CD14-positive monocyte (primary cell): ENCODE measurements at regions not wholly inside any gene's neighbourhood (a gene's known extent, or its start where the extent isn't known, plus 50 kb on each side); places are given as distances from the start of the nearest gene placed in this dataset.

Source experiments
- DNase-seq, 3 donors: peaks; one replicate each; pipeline ENCODE4 v3.0.0-alpha.2; 2011 to 2022
- H2AFZ ChIP-seq: 2 replicates; pipeline ENCODE4 v1.6.0; 2012; ENCODE audit warnings: mild to moderate bottlenecking, low read depth, low read length, inconsistent platforms; ENCODE audit not compliant: insufficient read depth, poor library complexity, severe bottlenecking
- H3K27ac ChIP-seq, 2 donors: 1 replicate in 1 of 2; 2 replicates in 1 of 2; pipeline ENCODE4 v1.5.1; 2012 to 2013; ENCODE audit warnings: low read length in 2 of 2, control low read depth in 1 of 2, inconsistent platforms in 1 of 2, low read depth in 1 of 2, mild to moderate bottlenecking in 1 of 2
- H3K27me3 ChIP-seq, 2 donors: one replicate each; pipeline versions ENCODE4 v1.6.0 to v1.6.1; 2011 to 2013; ENCODE audit warnings: low read length in 2 of 2; ENCODE audit not compliant: control insufficient read depth in 2 of 2, insufficient read depth in 2 of 2
- H3K36me3 ChIP-seq, 2 donors: replicated peaks in 1 of 2; 1 replicate in 1 of 2; 2 replicates in 1 of 2; pipeline versions ENCODE4 v1.5.1 to v1.6.1; 2012 to 2013; ENCODE audit warnings: low read length in 2 of 2, control low read depth in 1 of 2, inconsistent platforms in 1 of 2, mild to moderate bottlenecking in 1 of 2; ENCODE audit not compliant: insufficient read depth in 2 of 2, control insufficient read depth in 1 of 2
- H3K4me1 ChIP-seq, 2 donors: 1 replicate in 1 of 2; 2 replicates in 1 of 2; pipeline versions ENCODE4 v1.5.1 to v1.6.1; 2012 to 2013; ENCODE audit warnings: low read length in 2 of 2, control low read depth in 1 of 2, inconsistent platforms in 1 of 2, mild to moderate bottlenecking in 1 of 2, moderate library complexity in 1 of 2; ENCODE audit not compliant: insufficient read depth in 2 of 2, control insufficient read depth in 1 of 2
- H3K4me2 ChIP-seq: replicated peaks from 2 replicates; pipeline ENCODE3; 2012; ENCODE audit warnings: low read length, moderate library complexity, mild to moderate bottlenecking; ENCODE audit not compliant: poor library complexity, severe bottlenecking; ENCODE audit errors: extremely low read depth
- H3K4me3 ChIP-seq, 3 experiments: fragments of 200-600 bp in 1 of 3; sonication (generic) in 1 of 3; replicated peaks in 1 of 3; 1 replicate in 2 of 3; 2 replicates in 1 of 3; pipeline ENCODE4 v1.5.1; 2011 to 2013; ENCODE audit warnings: low read length in 3 of 3, mild to moderate bottlenecking in 3 of 3, control low read depth in 2 of 3, low read depth in 2 of 3, inconsistent platforms in 1 of 3, moderate library complexity in 1 of 3
- H3K79me2 ChIP-seq: 2 replicates; pipeline ENCODE4 v1.6.0; 2012; ENCODE audit warnings: mild to moderate bottlenecking, control low read depth, inconsistent platforms, low read length, moderate library complexity; ENCODE audit not compliant: insufficient read depth
- H3K9ac ChIP-seq: 2 replicates; pipeline ENCODE4 v1.6.0; 2017; ENCODE audit warnings: low read length, mild to moderate bottlenecking; ENCODE audit not compliant: insufficient read depth, poor library complexity, severe bottlenecking
- H3K9me3 ChIP-seq, 2 donors: replicated peaks in 1 of 2; 1 replicate in 1 of 2; 2 replicates in 1 of 2; pipeline versions ENCODE4 v1.5.1 to v1.6.1; 2012 to 2013; ENCODE audit warnings: low read length in 2 of 2, control low read depth in 1 of 2; ENCODE audit not compliant: control insufficient read depth in 1 of 2, insufficient read depth in 1 of 2
- H4K20me1 ChIP-seq: 2 replicates; pipeline ENCODE4 v1.6.0; 2012; ENCODE audit warnings: mild to moderate bottlenecking, low read length, control low read depth, moderate library complexity; ENCODE audit not compliant: insufficient read depth
- H3K27ac Mint-ChIP-seq, 7 donors: one replicate each; pipeline ENCODE4 v1.8.0; 2020; ENCODE audit warnings: mild to moderate bottlenecking in 7 of 7, mixed read lengths in 7 of 7, moderate library complexity in 6 of 7, inconsistent platforms in 2 of 7
- H3K27me3 Mint-ChIP-seq, 3 donors: one replicate each; pipeline ENCODE4 v1.8.0; 2021 to 2022; ENCODE audit warnings: low read depth in 3 of 3, mild to moderate bottlenecking in 3 of 3, mixed read lengths in 3 of 3, moderate library complexity in 3 of 3, inconsistent platforms in 1 of 3
- H3K36me3 Mint-ChIP-seq, 2 donors: one replicate each; pipeline ENCODE4 v1.8.0; 2020; ENCODE audit warnings: mixed read lengths in 2 of 2, inconsistent platforms in 1 of 2, mild to moderate bottlenecking in 1 of 2
- H3K4me1 Mint-ChIP-seq: one replicate; pipeline ENCODE4 v1.8.0; 2020; ENCODE audit warnings: mild to moderate bottlenecking, mixed read lengths
- H3K4me3 Mint-ChIP-seq, 2 donors: one replicate each; pipeline ENCODE4 v1.8.0; 2020; ENCODE audit warnings: mild to moderate bottlenecking in 2 of 2, mixed read lengths in 2 of 2, moderate library complexity in 1 of 2
- H3K9me3 Mint-ChIP-seq, 7 donors: one replicate each; pipeline ENCODE4 v1.8.0; 2020 to 2022; ENCODE audit warnings: mixed read lengths in 7 of 7, mild to moderate bottlenecking in 6 of 7, moderate library complexity in 6 of 7, inconsistent platforms in 2 of 7
- WGBS: methylation state at CpG from one replicate; pipeline ENCODE4 v1.1.5; 2013; ENCODE audit warnings: missing lambda C conversion rate; ENCODE audit not compliant: insufficient coverage; 5-methylcytosine and 5-hydroxymethylcytosine counted together
- intact Hi-C, 2 donors: fragments of 100-400 bp; cut with micrococcal nuclease; formaldehyde crosslinking; loops; one replicate each; pipeline versions ENCODE4 v1.15.0 to v1.15.1; 2023
- TF ChIP-seq, protein P1 (sequence below): fragments of 200-600 bp; IDR thresholded peaks from one replicate; pipeline ENCODE4 v1.8.0; 2022; ENCODE audit warnings: antibody characterized with exemption, mild to moderate bottlenecking

DNA sequence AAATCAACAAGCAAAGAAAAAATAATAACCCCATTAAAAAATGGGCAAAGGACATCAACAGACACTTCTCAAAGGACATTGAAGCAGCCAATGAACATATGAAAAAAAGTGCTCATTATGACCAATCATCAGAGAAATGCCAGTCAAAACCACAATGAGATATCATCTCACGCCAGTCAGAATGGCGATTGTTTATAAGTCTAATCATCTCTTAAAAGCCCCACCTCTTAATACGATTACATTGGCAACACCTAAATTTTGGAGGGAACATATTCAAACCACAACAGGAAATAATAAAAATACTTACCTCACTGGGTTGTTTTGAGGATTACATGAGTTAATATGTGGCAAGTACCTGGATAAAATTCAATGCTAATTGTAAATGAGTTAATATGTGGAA is 57.1 kb upstream of the PLPPR4 start:
- H3K9me3 Mint-ChIP-seq: peaks cover 0 to 9% (median 4%) of the 10 kb centered on the region in 7 donors
- no peaks in the 10 kb centered on the region for H3K36me3 ChIP-seq
- H3K27ac Mint-ChIP-seq: no peak overlapping the region
- no peak for DNase-seq
- H3K4me3 Mint-ChIP-seq: no peak overlapping the region
- no peaks in the 10 kb centered on the region for H3K9me3 ChIP-seq
- peaks cover 0 to 1% (median 0%) of the 10 kb centered on the region in 3 donors for H3K27me3 Mint-ChIP-seq
- H3K36me3 Mint-ChIP-seq: no peaks in the 10 kb centered on the region
- H3K27me3 ChIP-seq: no peaks in the 10 kb centered on the region
- no peak overlapping the region for H2AFZ ChIP-seq
- H3K27ac ChIP-seq: no peak overlapping the region
- H3K4me1 Mint-ChIP-seq: no peaks in the 10 kb centered on the region
- 84% methylated on average over 2 of the region's 3 CpGs for WGBS
- intact Hi-C loops: no loop called here
- no peaks in the 10 kb centered on the region for H4K20me1 ChIP-seq
- no peak overlapping the region for H3K9ac ChIP-seq
- TF ChIP-seq, protein P1, sequence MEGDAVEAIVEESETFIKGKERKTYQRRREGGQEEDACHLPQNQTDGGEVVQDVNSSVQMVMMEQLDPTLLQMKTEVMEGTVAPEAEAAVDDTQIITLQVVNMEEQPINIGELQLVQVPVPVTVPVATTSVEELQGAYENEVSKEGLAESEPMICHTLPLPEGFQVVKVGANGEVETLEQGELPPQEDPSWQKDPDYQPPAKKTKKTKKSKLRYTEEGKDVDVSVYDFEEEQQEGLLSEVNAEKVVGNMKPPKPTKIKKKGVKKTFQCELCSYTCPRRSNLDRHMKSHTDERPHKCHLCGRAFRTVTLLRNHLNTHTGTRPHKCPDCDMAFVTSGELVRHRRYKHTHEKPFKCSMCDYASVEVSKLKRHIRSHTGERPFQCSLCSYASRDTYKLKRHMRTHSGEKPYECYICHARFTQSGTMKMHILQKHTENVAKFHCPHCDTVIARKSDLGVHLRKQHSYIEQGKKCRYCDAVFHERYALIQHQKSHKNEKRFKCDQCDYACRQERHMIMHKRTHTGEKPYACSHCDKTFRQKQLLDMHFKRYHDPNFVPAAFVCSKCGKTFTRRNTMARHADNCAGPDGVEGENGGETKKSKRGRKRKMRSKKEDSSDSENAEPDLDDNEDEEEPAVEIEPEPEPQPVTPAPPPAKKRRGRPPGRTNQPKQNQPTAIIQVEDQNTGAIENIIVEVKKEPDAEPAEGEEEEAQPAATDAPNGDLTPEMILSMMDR: no peak
- no peak overlapping the region for H3K4me2 ChIP-seq
- no peaks in the 10 kb centered on the region for H3K79me2 ChIP-seq
- H3K4me3 ChIP-seq: no peak overlapping the region
- H3K4me1 ChIP-seq: no peaks in the 10 kb centered on the region
